ENCODE measurements at regions not wholly inside any gene's neighbourhood (a gene's known extent, or its start where the extent isn't known, plus 50 kb on each side); places are given as distances from the start of the nearest gene placed in this dataset.

DNA sequence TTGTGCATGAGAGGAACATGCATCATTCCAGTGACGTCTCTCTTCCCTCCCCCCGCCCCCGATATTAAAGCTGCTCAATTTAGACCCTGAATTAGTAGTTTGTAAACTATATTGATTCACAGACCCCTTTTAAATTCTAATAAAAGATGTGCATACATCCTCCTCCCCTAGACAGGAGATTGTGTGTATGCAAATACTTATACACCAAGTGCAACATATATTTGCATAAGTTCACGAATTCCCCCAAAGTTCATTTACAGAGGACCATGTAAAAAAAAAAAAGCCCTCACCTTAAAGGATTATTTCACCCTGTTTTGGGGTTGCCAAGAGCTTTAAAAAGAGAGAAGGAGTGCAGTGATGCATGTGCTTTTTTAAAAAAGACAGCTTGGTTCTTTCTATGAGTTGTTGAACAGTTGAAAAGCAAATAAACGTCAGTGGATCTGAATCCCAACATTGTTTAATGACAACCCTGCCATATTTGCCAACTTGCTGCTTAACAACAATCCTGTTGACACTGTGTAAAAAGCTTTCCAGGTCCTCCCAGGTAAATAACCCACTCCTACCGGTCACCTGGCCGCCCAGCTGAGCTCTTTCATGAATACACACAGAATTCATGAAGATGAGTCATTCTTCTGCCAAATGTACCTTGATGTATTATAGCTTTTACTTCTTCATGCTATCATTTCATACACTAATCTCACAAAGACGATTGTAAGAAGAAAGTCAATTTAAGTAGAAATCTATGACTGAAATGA lies 211.5 kb downstream of the IKZF2 start:
- peak; percentile 34 for DNase-seq
- Histone ChIP-seq H3K23ac (ENCODE audit: insufficient read length, low read depth, low read length) (no peak overlapping the region), H2BK20ac (ENCODE audit: low read depth, low read length, poor library complexity, severe bottlenecking) (no peak overlapping the region), H2AK5ac (ENCODE audit: insufficient read length, low read length) (no peak overlapping the region), H3K4me1 (ENCODE audit: insufficient read depth, low read length) (peaks cover 10% of the 10 kb centered on the region; the same call in 1 of the 2 replicates), H3K27ac (ENCODE audit: insufficient read length, low read depth, low read length) (no peak overlapping the region), H3K9me3 (ENCODE audit: control insufficient read depth, low read depth, low read length) (no peaks in the 10 kb centered on the region), H3K4me2 (ENCODE audit: insufficient read depth, insufficient read length, low read length) (no peak overlapping the region), H2BK15ac (ENCODE audit: low read depth, low read length) (no peak overlapping the region), H3K27me3 (ENCODE audit: insufficient read depth, low read length) (no peaks in the 10 kb centered on the region), H3K14ac (ENCODE audit: insufficient read depth, low read length) (no peak overlapping the region), H2BK5ac (ENCODE audit: insufficient read length, low read length) (no peak overlapping the region), H3K18ac (ENCODE audit: insufficient read length, low read depth, low read length) (no peak overlapping the region), H3K9ac (ENCODE audit: extremely low read depth, insufficient read length, low read length) (no peak overlapping the region), H3K4ac (ENCODE audit: low read depth, low read length) (no peak overlapping the region), H3K56ac (ENCODE audit: insufficient read length, low read depth, low read length) (no peak overlapping the region), H4K8ac (replicated peaks; ENCODE audit: insufficient read length, low read depth, low read length) (no peak overlapping the region), H2BK12ac (ENCODE audit: insufficient read length, low read depth, low read length) (no peak overlapping the region), H2BK120ac (ENCODE audit: low read depth, low read length, poor library complexity, severe bottlenecking) (no peak overlapping the region), H4K91ac (ENCODE audit: insufficient read length, low read depth, low read length) (no peak overlapping the region), H4K20me1 (ENCODE audit: control insufficient read depth, insufficient read depth, insufficient read length) (no peaks in the 10 kb centered on the region), H3T11ph (ENCODE audit: low read length) (no peak overlapping the region), H3K79me1 (ENCODE audit: insufficient read depth, low read depth, low read length, poor library complexity, severe bottlenecking) (no peaks in the 10 kb centered on the region), H4K5ac (ENCODE audit: insufficient read length, low read depth, low read length) (peak overlapping the region; percentile 41), H2AFZ (ENCODE audit: low read length) (no peak overlapping the region), H3K23me2 (ENCODE audit: insufficient read length, low read depth, low read length, poor library complexity, severe bottlenecking) (no peaks in the 10 kb centered on the region), H3K79me2 (ENCODE audit: insufficient read depth, low read length) (no peaks in the 10 kb centered on the region)
- TF ChIP-seq CTCF (conservative IDR thresholded peaks at IDR 0.05), result no peak
- Mint-ChIP-seq H3K27me3 (ENCODE audit: low read depth) (no peaks in the 10 kb centered on the region), H3K4me1 (peaks cover 32 to 34% of the 10 kb centered on the region in 2 experiments), H3K9me3 (no peaks in the 10 kb centered on the region), H3K36me3 (ENCODE audit: insufficient read depth in 1 of 3, low read depth in 3 of 3) (no peaks in the 10 kb centered on the region; a peak in 1 of 7 replicates), H3K4me3 (no peak overlapping the region), H3K27ac (peak overlapping the region in 2 of 3 experiments; percentile 70 to 74; a peak in 3 of 7 replicates)
- WGBS (ENCODE audit: extremely low coverage, insufficient read length, low lambda C conversion rate), result no CpG with 5 or more reads among the region's 8 CpGs
